Hematopoietic multipotent progenitor cell (in vitro differentiated cells): ENCODE measurements at regions not wholly inside any gene's neighbourhood (a gene's known extent, or its start where the extent isn't known, plus 50 kb on each side); places are given as distances from the start of the nearest gene placed in this dataset.

Experiments
- DNase-seq, 3 donors: peaks; one replicate each; pipeline ENCODE4 v3.0.0-alpha.2; 2011 to 2015; ENCODE audit warnings: low read depth in 2 of 3, low spot score in 2 of 3

DNA sequence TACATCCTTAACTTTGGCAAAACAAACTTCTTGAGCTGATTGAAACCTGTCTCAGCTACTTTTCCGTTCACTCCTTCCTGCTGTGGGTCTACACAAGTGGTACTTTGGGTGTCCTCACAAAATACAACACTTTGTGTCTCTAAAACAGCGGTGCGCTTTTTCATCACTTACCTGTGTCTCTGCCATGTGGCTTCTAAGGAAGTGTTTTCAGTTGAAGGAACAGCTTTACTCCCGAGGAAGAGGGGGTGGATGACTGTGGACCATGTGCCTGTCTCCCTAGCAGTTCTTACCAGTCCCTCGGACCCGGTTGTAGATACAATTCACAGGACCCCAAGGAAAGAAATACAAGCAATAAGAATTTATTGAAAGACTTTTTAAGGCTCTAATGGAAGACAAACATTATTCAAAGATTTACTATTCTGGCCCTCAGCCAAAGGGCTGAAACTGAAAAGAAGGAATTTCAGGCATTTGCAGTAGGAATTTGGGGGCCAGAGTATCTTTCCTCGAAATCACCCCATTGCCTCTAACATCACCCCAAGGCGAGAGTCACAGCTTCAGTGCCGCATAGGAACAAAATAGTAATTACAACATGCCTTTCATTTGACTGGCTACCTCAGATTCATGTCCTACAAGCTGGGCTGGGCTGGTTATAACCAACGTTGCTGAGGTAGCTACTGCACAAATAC, 246.3 kb downstream of the ACTR3B start:
- no peak for DNase-seq

DNA sequence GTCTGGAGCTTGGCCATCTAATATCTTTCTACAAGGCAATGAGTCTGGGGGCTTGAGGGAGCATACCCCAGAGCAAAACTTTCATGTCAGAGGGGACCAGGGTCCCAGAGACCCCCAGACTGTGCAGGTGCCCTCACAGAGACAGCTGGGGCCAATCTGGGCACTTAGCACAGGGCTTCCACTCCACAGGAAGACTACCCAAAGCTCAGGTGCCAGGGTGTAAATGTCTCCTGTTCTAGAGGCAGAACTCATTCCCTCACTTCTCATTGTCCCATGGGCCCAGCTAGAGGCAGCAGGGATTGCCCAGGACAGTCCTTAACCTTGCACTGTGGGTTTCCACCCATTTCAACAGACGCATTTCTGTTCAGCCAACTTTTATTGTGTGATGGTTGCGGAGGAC, 246.9 kb downstream of the ACTR3B start:
- no peak for DNase-seq

DNA sequence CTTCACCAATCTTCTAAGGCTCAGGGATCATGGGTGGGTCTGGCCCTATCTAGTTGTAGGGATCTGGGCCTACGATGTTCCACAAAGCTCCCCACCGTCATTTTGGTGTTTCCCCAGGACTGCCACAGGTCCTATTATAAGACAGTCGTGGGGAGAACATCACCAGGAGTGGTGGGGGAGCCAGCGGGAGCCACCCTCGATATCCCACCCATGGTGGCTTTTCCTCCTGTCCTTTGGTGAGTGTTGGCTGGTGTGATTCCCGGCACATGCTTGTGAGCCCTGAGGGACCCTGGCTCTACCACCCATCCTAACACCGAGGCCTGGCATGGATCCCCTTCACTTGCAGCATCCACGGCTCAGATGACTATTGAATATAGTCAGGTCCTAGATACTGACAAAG, 247.4 kb downstream of the ACTR3B start:
- DNase-seq: no peak

DNA sequence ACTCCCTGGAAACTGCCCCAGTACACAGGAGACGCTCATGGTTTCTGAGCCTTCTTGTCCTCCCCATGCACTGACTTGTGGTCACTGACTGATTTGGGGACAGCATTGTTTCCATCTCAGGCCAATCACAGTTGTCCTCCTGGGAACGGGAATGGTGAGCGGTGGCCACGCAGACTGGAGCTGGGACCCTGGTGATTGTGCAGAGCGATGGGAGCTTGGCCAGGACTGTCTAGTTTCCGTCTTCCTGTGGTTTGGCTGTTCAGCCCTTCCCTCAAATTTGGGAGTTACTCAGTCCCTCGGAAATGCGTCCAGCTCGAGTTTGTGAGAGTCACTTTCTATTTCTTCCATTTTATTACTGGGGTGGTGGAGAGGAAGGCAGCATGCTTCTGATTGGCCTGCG, 250.9 kb downstream of the ACTR3B start:
- DNase-seq: no peak

DNA sequence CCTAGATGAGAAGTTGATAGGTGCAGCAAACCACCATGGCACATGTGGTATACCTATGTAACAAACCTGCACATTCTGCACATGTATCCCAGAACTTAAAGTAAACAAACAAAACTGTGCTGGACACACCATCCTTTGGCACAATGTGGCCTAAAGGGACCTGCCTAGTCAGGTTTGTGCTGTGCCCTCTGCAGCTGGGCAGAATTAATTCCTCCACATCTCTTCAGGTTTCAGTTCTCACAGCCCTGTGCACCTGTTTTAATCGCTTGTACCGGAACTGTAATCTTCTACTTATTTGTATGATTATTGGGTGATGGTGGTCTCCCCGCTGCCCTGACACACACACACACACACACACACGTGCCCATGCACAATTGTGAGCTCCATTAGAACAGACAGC, 252.7 kb downstream of the ACTR3B start:
- DNase-seq: no peak

DNA sequence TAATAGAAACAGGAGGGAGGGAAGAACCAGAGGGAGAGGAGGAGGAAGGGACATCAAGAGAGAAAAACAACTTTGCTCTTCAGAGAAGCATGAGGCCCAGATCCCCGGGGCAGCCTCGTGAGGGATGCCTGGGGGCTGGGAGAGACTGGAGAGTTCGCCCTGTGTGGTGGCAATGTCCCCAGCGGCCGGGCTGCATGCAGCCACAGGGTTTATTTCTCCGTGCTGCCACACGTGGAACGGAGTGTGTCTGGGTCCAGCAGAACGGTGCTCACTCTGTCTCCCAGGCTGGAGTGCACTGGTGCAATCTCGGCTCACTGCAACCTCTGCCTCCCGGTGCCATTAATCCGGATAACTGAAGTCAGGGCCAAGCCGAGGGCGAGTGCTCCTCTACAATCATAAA, 257.7 kb downstream of the ACTR3B start:
- no peak for DNase-seq

DNA sequence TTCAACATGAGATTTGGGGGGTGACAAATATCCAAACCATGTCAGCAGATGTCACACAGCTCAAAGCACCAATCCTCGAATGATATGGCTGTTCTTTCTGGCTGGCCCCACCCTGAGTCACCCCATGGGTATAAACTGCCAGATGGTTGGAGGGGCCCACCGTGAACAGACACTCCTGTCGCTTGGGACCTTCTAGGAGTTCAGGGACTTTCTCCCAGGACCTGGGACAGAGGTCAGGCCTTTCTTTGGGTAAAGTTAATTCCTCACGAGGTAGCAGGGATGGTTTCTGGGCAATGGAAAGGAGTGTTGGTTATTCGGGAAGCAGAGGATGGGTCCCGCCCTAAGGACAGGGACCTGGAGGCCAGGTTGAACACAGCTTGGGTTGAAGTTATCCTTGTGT, 262.0 kb downstream of the ACTR3B start:
- DNase-seq: no peak

DNA sequence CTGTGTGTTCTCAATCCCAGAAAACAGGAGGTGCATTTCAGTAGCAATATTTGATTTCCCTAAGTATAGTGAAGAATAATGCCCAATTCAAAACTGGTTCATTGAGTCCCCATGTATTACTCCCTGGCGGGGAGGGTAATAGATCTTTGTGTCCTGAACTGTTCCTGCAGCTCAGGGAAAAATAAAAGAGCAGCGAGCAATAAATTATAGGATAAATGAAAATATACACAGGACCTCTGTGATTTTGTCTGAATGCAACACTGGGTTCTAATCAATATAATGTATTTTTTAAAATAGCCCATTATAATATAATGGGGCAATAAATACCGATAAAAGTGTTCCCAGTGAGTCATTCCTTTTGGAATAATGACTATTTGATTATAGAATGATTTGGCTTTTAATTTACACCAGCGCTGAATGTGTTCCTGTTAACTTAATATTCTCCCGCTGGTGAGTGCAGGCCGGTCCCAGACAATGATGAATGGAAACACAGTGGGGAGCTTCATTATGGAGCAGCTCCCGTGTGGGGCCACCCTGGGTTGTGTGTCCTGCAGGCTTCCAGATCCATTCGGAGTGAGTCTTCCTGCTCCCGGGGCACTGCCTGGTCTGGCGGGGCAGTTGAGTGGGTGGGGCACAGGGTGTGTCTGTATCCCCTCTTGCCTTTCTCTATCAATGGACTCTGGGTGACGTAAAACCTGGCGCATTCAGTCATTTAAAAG, 263.1 kb downstream of the ACTR3B start:
- no peak for DNase-seq

DNA sequence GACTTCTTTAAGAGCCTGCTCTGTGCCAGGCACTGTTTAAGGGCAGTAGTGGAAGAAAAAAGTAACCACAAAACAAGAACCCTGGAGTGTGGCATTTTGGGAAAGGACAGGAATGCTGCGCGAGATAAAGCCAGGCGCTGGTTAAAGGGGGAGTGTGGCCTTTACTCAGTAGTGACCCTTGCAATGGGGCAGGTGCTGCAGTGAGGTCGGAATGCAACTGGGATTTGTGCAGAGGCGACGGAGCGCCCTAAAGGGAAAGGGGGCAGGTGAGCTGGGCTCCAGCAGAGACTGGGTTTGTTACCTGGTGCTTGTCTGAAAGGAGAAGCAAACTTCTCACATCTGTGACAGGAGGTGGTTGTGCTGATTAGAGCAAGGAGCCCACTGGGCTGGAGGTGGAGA, 263.6 kb downstream of the ACTR3B start:
- no peak for DNase-seq

DNA sequence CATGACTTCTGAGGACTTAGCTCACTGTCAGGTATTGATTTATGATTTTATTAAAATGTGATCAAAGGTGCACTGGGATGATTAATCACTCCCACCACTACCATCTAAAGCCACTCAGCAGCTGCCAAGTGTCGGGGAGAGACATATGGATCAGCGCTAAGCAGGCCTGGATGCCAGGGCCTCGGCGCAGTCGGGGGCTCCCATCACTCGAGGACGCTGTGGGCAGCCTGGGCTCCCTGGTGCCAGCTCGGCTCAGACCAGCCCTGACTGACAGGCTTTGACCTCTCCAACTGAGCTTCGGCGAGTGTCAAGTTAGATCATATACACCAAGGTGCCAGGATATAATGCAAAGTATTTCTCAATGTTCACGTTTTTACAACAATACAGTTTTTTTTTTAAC, 267.7 kb downstream of the ACTR3B start:
- DNase-seq: no peak

DNA sequence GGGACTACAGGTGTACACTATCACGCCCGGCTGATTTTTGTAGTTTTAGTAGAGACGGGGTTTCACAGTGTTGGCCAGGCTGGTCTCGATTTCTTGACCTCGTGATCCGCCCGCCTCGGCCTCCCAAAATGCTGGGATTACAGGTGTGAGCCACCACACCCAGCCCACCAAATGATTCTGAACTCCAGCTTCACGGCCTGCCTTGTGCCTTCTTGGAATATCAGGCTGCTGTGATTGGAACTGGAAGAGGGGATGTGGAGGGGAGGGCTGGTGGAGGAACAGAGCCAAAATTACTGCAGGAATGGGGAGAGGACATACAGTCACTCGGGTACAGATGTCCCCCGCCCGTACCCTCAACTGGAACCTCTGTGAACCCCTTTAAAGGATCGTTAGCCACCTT, 268.4 kb downstream of the ACTR3B start:
- no peak for DNase-seq

DNA sequence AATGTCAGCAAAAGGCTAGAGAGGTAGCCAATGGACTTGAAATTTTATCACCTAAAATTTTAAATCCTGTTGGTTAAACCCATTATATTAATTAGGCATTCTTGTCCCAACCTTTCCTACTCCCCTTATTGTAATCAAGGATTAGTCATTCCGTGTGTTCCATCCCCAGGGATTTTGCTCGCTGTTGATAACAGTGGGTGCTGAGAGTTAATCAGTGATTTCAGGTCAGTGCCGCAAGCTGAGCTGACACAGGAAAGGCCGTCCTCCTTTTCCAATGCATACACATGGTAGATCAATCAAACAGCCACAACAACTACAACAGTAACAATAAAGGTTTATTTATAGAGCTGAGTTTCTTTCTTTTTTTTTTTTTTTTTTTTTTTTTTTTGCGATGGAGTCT, 271.4 kb downstream of the ACTR3B start:
- no peak for DNase-seq

DNA sequence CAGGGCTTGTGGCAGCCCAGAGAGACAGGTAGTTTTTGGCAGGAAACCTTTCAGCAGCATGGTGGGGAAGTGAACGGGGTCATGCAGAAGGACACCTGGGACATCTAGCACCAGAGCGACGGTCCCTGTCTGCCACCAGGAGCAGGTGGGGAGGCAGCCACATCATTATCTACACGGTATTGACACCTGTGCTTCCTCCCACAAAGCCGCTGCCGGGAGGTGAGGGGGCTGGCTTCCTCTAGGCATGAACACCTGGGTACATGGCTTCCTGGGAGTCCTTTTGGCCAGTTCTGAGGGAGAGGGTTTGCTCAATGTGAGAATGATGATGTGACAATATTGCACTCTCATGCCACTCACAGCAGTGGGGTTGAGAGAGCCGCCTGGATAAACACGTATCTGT, 275.2 kb downstream of the ACTR3B start:
- DNase-seq: no peak

DNA sequence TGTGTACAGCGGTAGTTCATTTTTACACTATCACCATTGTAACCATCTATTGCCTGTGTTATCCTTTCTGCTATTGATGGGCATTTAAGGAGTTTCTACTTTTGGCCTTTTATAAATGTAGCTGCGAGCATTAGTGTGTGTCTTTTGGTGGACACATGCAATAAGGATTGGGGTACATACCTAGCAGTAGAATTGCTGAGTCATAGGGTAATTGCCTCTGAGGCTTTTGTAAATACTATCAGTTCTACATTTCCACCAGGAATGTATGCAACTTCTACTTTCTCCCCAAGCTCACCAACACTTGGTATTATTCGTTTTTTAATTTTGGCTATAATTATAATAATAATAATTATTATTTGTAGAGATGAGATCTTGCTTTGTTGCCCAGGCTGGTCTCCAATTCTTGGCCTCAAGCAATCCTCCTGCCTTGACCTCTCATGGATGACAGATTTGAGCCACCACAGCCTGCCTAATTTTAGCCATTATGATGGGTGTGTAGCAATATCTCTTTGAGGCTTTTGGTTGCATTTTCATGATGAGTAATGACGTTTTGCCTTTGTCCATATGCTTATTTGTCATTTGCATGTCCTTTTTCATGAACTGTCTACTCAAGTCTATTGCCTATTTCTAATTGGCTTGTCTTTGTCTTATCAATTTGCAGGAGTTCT, 277.0 kb downstream of the ACTR3B start:
- DNase-seq: no peak

DNA sequence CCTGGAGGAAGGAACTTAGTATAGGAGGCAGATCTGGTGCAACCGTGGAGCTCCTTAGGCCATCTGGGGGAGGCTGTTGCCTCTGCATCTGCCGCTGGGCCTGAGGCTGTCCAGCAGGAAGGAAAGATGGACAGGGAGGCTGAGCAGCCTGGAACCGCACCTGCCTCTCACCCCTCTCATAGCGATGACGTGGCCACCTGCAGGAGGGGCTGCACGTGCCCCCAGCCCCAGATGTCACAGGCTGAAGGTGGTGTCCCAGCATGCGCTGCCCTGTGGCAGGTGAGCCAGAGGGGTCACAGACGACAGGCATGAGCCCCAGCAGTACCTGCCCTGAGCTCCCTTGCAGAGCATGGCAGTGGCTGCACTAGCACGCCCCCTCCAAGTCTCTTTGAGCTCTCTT, 283.9 kb downstream of the ACTR3B start:
- DNase-seq: no peak

DNA sequence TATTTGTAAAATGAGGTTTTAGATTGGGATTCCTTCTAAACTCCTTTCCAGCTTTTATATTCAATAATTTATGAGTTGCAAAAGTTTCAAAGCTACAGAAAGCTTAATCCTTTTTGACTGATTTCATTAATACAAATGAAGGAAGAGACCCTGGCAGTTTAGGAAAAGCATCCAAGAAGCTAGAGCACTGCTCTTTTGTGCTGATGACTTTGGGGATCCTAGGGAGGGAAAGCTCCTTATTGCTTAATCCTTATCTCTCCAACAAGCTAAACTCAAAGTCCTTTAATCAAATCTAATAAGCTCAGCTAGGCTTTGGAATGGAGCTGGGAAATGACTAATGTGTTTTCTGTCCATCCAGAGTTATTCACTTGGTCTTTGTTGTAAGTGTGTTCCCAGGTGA, 285.4 kb downstream of the ACTR3B start:
- no peak for DNase-seq

DNA sequence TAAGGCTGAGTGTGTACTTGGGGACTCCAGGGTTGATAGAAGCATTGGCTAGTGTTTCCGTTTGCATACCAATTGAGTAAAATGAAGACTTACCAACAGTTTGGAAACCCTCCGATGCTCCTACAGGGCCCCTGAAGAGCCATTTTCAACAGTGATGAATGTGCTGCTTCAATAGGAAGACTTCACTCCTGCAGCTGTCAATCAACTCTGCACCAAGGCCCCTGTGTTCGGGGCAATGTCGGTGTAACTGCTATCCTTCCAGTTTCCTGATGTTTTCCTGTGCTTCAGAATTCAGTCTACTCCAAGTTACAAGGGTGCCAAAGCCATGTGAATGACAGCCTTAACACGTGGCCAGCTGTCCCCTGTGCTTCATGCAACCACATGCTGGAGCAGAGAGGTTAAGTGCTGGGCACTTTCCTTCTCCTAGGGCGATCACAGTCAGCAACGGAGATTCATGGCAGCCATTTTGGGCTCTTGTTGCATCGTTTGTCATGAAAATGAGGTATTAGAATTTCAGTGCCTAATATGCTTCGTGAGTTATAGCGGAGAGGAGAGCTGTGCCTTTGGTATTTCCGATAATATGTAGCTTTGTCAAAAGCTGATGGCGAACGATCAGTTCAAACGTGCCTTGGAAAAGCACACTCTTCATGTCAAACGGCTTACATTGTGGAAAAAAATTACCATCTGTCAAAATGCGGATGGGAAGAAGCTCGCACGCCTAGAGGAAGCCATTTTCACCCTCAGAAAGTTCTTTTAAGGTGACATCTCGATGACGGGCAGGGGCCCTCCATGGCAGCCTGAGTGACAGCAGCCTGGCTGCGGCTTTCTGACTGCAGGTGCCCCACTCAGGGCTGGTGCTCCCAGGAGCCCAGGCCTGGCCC, 287.8 kb downstream of the ACTR3B start:
- DNase-seq: no peak

DNA sequence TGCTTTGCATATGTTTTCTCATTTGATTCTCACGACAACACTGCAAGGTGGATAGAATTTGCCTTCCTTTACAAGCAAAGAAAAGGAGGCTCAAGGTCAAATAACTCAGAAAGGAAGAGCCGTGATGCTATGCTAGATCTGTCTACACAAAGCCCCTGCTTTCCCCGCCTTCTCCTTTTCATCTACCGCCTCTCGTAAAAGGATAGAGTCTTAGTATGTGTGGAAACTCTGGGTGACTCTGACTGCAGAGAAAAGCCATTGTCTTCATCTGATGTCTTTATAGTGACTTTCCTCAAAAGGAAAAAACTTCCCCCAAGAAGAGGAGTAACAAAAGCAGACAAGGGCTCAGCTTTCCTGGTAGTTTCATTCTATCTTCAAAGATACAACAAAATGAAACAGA, 292.7 kb downstream of the ACTR3B start:
- DNase-seq: no peak

DNA sequence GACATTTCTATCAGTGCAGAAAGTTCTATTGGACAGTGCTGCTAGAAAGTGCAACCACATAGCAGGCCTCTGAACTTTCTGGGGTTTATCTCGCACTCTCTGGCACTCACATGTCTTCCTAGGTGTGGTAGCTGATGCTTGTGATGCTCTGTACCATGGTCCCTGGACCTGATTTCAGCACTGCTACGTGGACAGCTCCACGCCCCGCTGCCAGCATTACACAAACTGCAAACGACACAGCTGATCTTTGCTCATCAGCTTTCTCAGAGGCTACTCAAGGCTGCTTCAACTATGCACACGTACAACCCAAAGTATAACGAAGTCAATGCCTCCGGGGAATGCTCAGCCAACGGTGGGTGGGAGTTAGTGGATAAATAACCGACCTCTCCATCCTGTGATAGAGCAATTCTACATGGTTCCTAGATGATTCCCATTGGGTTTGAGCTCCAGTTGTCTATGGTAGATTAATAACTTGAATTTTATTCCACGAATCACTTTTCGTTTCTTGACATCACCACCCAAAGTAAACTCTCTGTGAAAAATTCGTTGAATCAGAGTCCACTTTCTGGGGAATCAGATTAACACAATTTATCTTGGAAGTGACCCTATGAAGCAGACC, 302.5 kb downstream of the ACTR3B start:
- DNase-seq: no peak

DNA sequence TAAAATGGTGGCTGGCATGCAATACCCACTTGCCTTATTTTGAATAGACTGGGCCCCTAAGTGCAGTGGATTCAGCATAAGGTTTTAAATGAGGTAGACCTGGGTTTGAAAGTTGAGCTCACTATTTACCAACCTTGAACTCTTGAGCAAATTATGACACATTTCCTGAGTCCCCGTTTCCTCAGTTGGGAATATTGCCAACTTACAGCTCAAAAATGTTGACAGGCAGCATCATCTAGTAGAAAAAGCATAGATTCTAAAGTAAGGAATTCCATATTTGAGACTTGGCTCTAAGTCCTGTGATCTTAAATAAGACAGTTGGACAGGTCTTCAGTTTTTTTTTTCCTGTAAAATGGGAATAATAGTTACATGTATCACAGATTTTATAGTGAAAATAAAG, 305.5 kb downstream of the ACTR3B start:
- no peak for DNase-seq

DNA sequence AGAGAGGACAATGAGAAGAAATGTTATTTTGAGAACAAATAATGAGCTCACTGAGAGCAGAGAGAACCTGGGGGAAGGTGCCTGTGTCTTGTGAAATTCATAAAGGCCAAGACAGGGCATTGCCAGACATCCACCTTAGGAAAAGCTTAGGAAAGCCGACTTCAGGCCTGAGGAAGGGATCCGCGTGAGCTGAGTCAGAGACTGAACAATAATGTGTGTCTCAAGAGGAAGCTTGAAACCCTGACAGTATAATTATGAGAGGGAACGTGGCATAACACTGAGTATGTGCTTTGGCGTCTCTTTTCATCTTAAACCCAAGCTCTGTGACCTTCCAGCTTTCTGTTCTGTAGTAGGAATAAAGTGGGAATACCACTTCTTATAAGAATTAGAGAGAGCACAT, 307.2 kb downstream of the ACTR3B start:
- DNase-seq: no peak
